ENCODE measurements at regions not wholly inside any gene's neighbourhood (a gene's known extent, or its start where the extent isn't known, plus 50 kb on each side); places are given as distances from the start of the nearest gene placed in this dataset.
"Not testable (repeated sequence)": the region's sequence is repeated elsewhere in the genome, so short reads cannot be mapped to it uniquely, and the experiment has no call there.

DNA sequence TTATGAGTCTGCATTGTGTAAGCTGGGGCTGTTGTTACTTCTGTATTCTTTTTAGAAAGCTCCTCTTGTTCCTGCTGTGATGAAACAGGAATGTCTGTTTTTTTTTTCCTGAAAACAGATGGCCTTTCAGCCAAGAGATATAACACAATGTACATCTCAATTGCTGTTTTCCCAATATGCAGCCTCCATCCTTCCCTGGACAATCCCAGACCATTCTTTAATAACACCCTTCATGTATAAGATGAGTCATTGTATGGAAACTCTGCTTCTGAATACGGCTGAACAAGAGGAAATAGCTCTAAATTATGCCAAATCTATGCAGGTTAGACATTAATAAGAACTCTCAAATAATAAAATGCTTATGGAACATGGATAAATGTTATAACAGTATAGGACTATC is 60.2 kb upstream of the LRRC4C start:
- H3K4me1 ChIP-seq (ENCODE audit: control insufficient read depth in 2 of 2, insufficient read depth in 2 of 2, low read length in 2 of 2): no peaks in the 10 kb centered on the region
- no peaks in the 10 kb centered on the region for H3K36me3 ChIP-seq (ENCODE audit: control insufficient read depth in 2 of 2, insufficient read depth in 2 of 2, low read length in 2 of 2)
- no peak overlapping the region for H3K4me3 ChIP-seq (ENCODE audit: low read length in 2 of 2)
- no peaks in the 10 kb centered on the region for H3K27me3 ChIP-seq (ENCODE audit: control insufficient read depth in 2 of 2, insufficient read depth in 2 of 2, low read length in 2 of 2)
- H3K9me3 ChIP-seq (ENCODE audit: control insufficient read depth in 2 of 2, low read length in 2 of 2): no peaks in the 10 kb centered on the region
- H3K27ac ChIP-seq (ENCODE audit: low read depth in 2 of 2, low read length in 2 of 2): no peak overlapping the region
- H3K9ac ChIP-seq (ENCODE audit: low read depth in 1 of 2, low read length in 2 of 2): no peak overlapping the region

DNA sequence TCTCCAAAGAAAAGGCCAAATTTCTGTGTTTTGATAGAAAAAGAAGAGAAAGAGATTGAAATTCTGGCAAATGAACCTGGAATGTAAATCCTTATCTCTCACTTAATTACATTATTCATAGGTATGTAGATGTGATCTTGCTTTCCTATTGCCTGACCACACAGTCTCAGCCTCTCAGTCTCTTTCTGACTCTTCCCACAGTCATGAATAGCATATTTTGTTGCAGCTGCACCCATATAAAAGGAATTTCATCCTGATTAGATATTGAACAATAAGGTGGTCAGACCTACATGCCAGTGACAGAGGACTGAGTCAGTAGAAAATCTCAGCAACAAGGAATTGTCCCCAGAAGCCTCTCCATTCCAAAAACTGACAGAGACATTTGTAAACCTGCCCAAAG is 62.9 kb upstream of the LRRC4C start:
- Histone ChIP-seq H3K4me3 (ENCODE audit: low read length in 2 of 2) (no peak overlapping the region), H3K36me3 (ENCODE audit: control insufficient read depth in 2 of 2, insufficient read depth in 2 of 2, low read length in 2 of 2) (no peaks in the 10 kb centered on the region), H3K27ac (ENCODE audit: low read depth in 2 of 2, low read length in 2 of 2) (no peak overlapping the region), H3K9ac (ENCODE audit: low read depth in 1 of 2, low read length in 2 of 2) (no peak overlapping the region), H3K27me3 (ENCODE audit: control insufficient read depth in 2 of 2, insufficient read depth in 2 of 2, low read length in 2 of 2) (no peaks in the 10 kb centered on the region), H3K9me3 (ENCODE audit: control insufficient read depth in 2 of 2, low read length in 2 of 2) (no peaks in the 10 kb centered on the region), H3K4me1 (ENCODE audit: control insufficient read depth in 2 of 2, insufficient read depth in 2 of 2, low read length in 2 of 2) (no peaks in the 10 kb centered on the region)

DNA sequence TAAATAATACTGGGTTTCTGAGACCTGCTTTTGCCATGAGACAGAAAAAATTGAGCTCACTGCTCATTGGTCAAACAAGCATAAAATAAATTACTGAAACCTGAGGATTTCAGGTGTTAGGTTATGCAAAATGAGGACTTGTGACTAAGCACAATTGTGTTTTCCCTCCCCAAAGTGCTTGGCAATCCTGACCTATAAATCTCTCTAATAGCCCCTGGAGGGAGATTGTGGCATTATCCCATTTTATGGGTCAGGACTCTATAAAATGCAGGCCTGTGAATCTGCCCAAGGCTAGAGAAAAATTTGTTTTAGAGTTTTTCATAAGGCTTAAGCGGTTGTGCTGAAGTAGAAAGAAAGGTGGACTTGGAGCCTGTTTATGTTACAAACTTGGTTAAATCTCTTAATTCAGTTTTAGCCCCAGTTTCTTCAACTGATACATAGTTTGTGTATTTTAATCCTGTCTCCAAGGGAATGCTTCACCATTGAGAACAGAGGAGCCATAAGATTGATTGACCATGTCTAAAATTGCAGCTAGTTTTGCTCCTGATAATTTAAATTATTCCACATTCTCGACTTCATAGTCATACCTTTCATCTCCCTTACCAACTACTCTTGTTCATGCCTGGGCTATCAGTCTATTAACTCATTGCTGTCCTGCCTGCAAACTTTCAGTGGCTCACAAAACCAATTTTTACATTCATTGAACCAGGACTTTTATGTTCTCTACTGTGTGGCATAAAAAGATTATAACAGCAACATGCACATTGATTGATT is 63.6 kb upstream of the LRRC4C start:
- Histone ChIP-seq H3K4me3 (ENCODE audit: low read length in 2 of 2) (no peak overlapping the region), H3K27me3 (ENCODE audit: control insufficient read depth in 2 of 2, insufficient read depth in 2 of 2, low read length in 2 of 2) (no peaks in the 10 kb centered on the region), H3K9ac (ENCODE audit: low read depth in 1 of 2, low read length in 2 of 2) (no peak overlapping the region), H3K36me3 (ENCODE audit: control insufficient read depth in 2 of 2, insufficient read depth in 2 of 2, low read length in 2 of 2) (no peaks in the 10 kb centered on the region), H3K4me1 (ENCODE audit: control insufficient read depth in 2 of 2, insufficient read depth in 2 of 2, low read length in 2 of 2) (no peaks in the 10 kb centered on the region), H3K9me3 (ENCODE audit: control insufficient read depth in 2 of 2, low read length in 2 of 2) (no peaks in the 10 kb centered on the region), H3K27ac (ENCODE audit: low read depth in 2 of 2, low read length in 2 of 2) (no peak overlapping the region)

DNA sequence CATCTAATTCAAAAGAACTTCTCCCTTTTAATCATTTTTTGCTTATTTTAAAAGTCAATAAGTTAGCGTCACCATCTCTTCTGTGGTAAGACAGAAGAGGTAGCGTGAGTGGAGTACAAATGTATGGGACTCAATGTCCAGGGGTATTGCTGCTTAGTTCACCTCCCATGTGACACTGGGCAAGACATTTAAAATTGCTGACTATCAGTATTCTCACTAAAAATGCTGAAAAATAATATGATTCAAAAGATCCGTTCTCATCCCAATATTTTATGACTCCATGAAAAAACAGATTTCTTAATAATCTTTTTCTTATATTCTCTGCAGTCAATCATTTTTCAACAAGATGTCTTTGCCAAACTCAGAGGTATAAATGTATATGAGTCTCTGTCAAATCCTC is 68.1 kb upstream of the LRRC4C start:
- no peaks in the 10 kb centered on the region for H3K4me1 ChIP-seq (ENCODE audit: control insufficient read depth in 2 of 2, insufficient read depth in 2 of 2, low read length in 2 of 2)
- H3K36me3 ChIP-seq (ENCODE audit: control insufficient read depth in 2 of 2, insufficient read depth in 2 of 2, low read length in 2 of 2): no peaks in the 10 kb centered on the region
- no peak overlapping the region for H3K9ac ChIP-seq (ENCODE audit: low read depth in 1 of 2, low read length in 2 of 2)
- H3K4me3 ChIP-seq (ENCODE audit: low read length in 2 of 2): no peak overlapping the region
- no peaks in the 10 kb centered on the region for H3K27me3 ChIP-seq (ENCODE audit: control insufficient read depth in 2 of 2, insufficient read depth in 2 of 2, low read length in 2 of 2)
- no peak overlapping the region for H3K27ac ChIP-seq (ENCODE audit: low read depth in 2 of 2, low read length in 2 of 2)
- H3K9me3 ChIP-seq (ENCODE audit: control insufficient read depth in 2 of 2, low read length in 2 of 2): no peaks in the 10 kb centered on the region

DNA sequence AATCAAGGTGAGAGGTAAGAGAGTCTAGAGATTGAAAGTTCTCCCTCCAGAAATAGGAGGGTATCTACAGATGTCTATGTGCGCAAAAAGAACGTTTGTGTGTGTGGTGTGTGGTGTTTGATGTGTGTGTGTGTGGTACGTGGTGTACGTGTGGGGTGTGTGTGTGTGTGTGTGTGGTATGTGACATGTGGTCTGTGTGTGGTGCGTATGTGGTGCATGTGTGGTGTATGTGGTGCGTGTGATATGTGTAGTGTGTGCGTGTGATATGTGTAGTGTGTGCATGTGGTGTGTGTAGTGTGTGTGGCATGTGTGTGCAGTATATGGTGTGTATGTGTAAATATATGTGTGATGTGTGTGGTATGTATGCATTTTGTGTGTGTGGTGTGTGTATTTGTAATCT is 73.0 kb upstream of the LRRC4C start:
- Histone ChIP-seq H3K36me3 (ENCODE audit: control insufficient read depth in 2 of 2, insufficient read depth in 2 of 2, low read length in 2 of 2) (no peaks in the 10 kb centered on the region), H3K9ac (ENCODE audit: low read depth in 1 of 2, low read length in 2 of 2) (no peak overlapping the region), H3K27ac (ENCODE audit: low read depth in 2 of 2, low read length in 2 of 2) (no peak overlapping the region), H3K27me3 (ENCODE audit: control insufficient read depth in 2 of 2, insufficient read depth in 2 of 2, low read length in 2 of 2) (no peaks in the 10 kb centered on the region), H3K4me3 (ENCODE audit: low read length in 2 of 2) (no peak overlapping the region), H3K4me1 (ENCODE audit: control insufficient read depth in 2 of 2, insufficient read depth in 2 of 2, low read length in 2 of 2) (no peaks in the 10 kb centered on the region), H3K9me3 (ENCODE audit: control insufficient read depth in 2 of 2, low read length in 2 of 2) (peaks cover 0 to 3% of the 10 kb centered on the region in 2 donors)

DNA sequence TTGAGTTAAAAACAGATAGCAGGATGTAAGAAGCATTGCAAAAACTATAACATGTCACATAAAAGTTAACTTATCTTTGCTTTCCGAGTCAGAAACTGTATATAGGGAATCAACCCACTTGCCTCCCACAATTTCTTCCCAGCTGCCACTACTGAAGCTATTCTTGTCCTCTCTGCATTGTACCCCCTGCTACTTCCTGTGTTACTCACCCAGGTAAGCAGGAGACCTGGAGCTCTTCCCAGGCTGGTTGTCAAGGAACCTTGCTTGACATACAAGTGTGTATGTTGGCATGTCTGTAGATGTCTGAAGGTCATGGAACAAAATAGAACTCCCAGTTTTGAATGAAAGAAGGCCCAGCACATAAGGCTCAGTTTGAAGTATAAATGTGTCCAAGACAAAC is 74.3 kb upstream of the LRRC4C start:
- H3K4me1 ChIP-seq (ENCODE audit: control insufficient read depth in 2 of 2, insufficient read depth in 2 of 2, low read length in 2 of 2): no peaks in the 10 kb centered on the region
- no peaks in the 10 kb centered on the region for H3K36me3 ChIP-seq (ENCODE audit: control insufficient read depth in 2 of 2, insufficient read depth in 2 of 2, low read length in 2 of 2)

DNA sequence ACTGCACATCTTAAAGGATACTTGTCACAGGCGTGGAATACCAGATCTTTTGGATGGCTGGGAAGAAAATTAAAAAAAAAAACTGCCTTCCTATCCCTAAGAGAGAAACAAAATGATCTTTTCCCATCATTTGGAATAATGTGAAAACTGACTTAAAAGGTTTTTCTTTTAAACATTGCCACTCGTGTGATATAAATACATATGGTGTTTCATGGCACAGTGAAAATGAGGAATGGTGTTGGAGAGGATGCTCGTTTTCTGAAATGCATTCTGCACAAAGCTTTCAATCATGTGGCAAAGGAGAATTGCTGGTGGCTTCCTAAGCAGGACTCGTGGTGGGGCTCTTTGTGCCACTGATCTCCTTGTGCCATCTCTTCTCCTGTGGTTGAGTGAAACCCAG is 74.9 kb upstream of the LRRC4C start:
- Histone ChIP-seq H3K4me3 (ENCODE audit: low read length in 2 of 2) (no peak overlapping the region), H3K27me3 (ENCODE audit: control insufficient read depth in 2 of 2, insufficient read depth in 2 of 2, low read length in 2 of 2) (no peaks in the 10 kb centered on the region), H3K4me1 (ENCODE audit: control insufficient read depth in 2 of 2, insufficient read depth in 2 of 2, low read length in 2 of 2) (no peaks in the 10 kb centered on the region), H3K9me3 (ENCODE audit: control insufficient read depth in 2 of 2, low read length in 2 of 2) (peaks cover 0 to 3% of the 10 kb centered on the region in 2 donors), H3K27ac (ENCODE audit: low read depth in 2 of 2, low read length in 2 of 2) (no peak overlapping the region), H3K9ac (ENCODE audit: low read depth in 1 of 2, low read length in 2 of 2) (no peak overlapping the region), H3K36me3 (ENCODE audit: control insufficient read depth in 2 of 2, insufficient read depth in 2 of 2, low read length in 2 of 2) (no peaks in the 10 kb centered on the region)

More for the DNA sequence above, 74.3 kb upstream of the LRRC4C start:
- H3K9me3 ChIP-seq (ENCODE audit: control insufficient read depth in 2 of 2, low read length in 2 of 2): peaks cover 0 to 3% of the 10 kb centered on the region in 2 donors
- no peak overlapping the region for H3K4me3 ChIP-seq (ENCODE audit: low read length in 2 of 2)
- no peak overlapping the region for H3K9ac ChIP-seq (ENCODE audit: low read depth in 1 of 2, low read length in 2 of 2)
- H3K27ac ChIP-seq (ENCODE audit: low read depth in 2 of 2, low read length in 2 of 2): no peak overlapping the region
- H3K27me3 ChIP-seq (ENCODE audit: control insufficient read depth in 2 of 2, insufficient read depth in 2 of 2, low read length in 2 of 2): no peaks in the 10 kb centered on the region

DNA sequence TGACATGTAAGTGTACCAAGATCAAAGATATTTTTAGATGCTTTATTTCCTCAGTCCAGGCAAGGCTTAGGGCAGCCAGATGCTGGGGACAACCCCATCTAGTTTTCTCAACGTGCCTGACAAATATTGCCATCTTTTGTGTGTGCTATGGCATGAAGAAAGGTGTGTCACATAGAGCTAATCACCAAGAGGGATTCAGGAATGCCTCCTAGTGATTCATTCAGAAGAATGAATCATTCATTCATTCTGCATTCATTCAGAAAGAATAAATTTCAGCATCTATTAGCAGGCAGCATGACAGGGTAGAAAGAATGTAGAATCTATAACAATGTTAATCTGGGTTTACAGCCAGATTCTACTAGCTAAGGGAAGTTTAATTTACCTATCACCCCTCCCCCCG is 75.4 kb upstream of the LRRC4C start:
- Histone ChIP-seq H3K9me3 (ENCODE audit: control insufficient read depth in 2 of 2, low read length in 2 of 2) (peaks cover 0 to 3% of the 10 kb centered on the region in 2 donors), H3K27ac (ENCODE audit: low read depth in 2 of 2, low read length in 2 of 2) (no peak overlapping the region), H3K36me3 (ENCODE audit: control insufficient read depth in 2 of 2, insufficient read depth in 2 of 2, low read length in 2 of 2) (no peaks in the 10 kb centered on the region), H3K9ac (ENCODE audit: low read depth in 1 of 2, low read length in 2 of 2) (no peak overlapping the region), H3K4me3 (ENCODE audit: low read length in 2 of 2) (no peak overlapping the region), H3K27me3 (ENCODE audit: control insufficient read depth in 2 of 2, insufficient read depth in 2 of 2, low read length in 2 of 2) (no peaks in the 10 kb centered on the region), H3K4me1 (ENCODE audit: control insufficient read depth in 2 of 2, insufficient read depth in 2 of 2, low read length in 2 of 2) (no peaks in the 10 kb centered on the region)

DNA sequence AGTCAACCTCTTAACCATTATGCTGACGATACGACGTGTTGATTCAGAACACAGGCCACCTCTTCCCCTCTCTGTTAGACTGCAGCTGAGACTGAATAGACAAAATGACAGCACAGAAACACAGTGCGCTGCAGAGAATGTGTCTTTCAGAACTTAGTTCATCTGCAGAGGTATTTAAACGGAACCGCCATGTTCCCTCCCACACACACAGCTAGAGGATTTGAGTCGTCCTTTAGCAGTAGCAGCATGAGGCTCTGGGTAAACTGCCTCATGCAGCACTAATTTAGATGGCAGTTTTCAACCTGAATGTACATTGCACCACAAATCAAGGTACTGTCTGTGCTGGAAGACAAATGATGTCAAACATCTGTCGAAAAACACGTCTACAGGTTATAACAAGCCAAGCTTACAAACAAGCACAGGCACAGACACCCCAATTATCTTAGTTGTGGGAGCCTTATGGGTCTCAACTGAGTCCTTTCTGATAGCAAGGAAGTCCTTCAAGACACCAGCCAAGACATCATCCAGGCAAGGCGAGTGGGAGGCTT is 76.6 kb upstream of the LRRC4C start:
- Histone ChIP-seq H3K9ac (ENCODE audit: low read depth in 1 of 2, low read length in 2 of 2) (no peak overlapping the region), H3K4me3 (ENCODE audit: low read length in 2 of 2) (no peak overlapping the region), H3K4me1 (ENCODE audit: control insufficient read depth in 2 of 2, insufficient read depth in 2 of 2, low read length in 2 of 2) (no peaks in the 10 kb centered on the region), H3K9me3 (ENCODE audit: control insufficient read depth in 2 of 2, low read length in 2 of 2) (peaks cover 0 to 3% of the 10 kb centered on the region in 2 donors), H3K27me3 (ENCODE audit: control insufficient read depth in 2 of 2, insufficient read depth in 2 of 2, low read length in 2 of 2) (no peaks in the 10 kb centered on the region), H3K36me3 (ENCODE audit: control insufficient read depth in 2 of 2, insufficient read depth in 2 of 2, low read length in 2 of 2) (no peaks in the 10 kb centered on the region), H3K27ac (ENCODE audit: low read depth in 2 of 2, low read length in 2 of 2) (no peak overlapping the region)

DNA sequence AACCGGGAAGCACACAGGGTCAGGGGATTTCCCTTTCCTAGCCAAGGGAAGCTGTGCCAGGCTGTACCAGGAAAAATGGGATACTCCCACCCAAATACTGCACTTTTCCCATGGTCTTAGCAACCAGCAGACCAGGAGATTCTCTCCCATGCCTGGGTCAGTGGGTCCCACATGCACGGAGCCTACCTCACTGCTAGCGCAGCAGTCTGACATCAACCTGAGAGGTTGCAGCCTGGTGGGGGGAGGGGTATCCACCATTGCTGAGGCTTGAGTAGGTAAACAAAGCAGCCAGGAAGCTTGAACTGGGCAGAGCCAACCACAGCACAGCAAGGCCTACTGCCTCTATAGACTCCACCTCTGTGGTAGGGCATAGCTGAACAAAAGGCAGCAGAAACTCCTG is 85.5 kb upstream of the LRRC4C start:
- H3K27me3 ChIP-seq (ENCODE audit: control insufficient read depth in 2 of 2, insufficient read depth in 2 of 2, low read length in 2 of 2); H3K36me3 ChIP-seq (ENCODE audit: control insufficient read depth in 2 of 2, insufficient read depth in 2 of 2, low read length in 2 of 2); H3K4me1 ChIP-seq (ENCODE audit: control insufficient read depth in 2 of 2, insufficient read depth in 2 of 2, low read length in 2 of 2); H3K4me3 ChIP-seq (ENCODE audit: low read length in 2 of 2); H3K27ac ChIP-seq (ENCODE audit: low read depth in 2 of 2, low read length in 2 of 2); H3K9me3 ChIP-seq (ENCODE audit: control insufficient read depth in 2 of 2, low read length in 2 of 2); H3K9ac ChIP-seq (ENCODE audit: low read depth in 1 of 2, low read length in 2 of 2): not testable (repeated sequence)

Measured in mucosa of rectum (tissue), 2 donors.